Fibroblast of skin of left biceps (primary cell): ENCODE measurements at regions not wholly inside any gene's neighbourhood (a gene's known extent, or its start where the extent isn't known, plus 50 kb on each side); places are given as distances from the start of the nearest gene placed in this dataset.

ENCODE experiments used
- DNase-seq, 2 experiments: peaks; one replicate each; pipeline ENCODE4 v3.0.0-alpha.2; 2013; ENCODE audit warnings: low read depth in 2 of 2

DNA sequence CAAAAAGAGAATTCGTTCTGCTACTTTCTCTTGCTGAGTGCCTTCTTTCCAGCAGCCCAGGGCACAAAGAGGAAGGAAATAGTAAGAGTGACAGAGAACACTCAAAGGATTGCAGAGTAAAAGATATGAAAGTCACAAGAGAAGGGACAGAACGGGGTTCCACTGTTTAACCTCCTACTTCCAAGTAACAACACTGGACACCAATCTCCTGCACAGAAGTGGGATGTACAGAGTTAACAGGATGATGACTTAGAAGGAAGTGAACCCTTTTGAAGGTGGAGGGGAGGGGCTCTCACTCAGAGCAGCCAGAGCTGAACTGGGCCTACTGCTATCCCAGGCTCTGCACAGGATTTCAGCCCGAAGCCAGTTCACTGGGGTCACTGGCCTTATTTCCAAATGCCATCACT is 130.1 kb upstream of the PRICKLE2 start:
- DNase-seq = no peak

GRCh38 chr3:64354956-64355355 is 129.7 kb upstream of the PRICKLE2 start:
- DNase-seq = no peak

- DNase-seq = no peak
These were observed 129.0 kb upstream of the PRICKLE2 start for GRCh38 chr3:64354221-64354620.

DNA sequence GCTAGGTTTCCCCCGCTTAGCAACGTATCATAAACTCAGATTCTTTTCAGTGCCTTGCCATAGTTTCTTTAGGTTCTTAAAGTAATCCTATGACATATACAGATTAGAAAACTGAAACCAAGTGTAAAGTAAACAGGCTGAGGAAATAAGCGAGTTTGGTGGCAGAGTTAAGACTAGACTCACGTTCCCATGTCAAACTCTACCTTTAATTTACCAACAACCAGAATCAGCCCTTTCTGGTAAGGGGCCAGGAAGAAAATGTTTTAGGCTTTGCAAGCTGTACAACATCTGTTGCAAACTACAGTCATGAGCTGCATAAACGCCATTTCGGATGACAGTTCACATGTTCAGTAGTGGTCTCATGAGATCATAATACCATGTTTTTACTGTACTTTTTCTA is 128.0 kb upstream of the PRICKLE2 start:
- no peak for DNase-seq

DNA sequence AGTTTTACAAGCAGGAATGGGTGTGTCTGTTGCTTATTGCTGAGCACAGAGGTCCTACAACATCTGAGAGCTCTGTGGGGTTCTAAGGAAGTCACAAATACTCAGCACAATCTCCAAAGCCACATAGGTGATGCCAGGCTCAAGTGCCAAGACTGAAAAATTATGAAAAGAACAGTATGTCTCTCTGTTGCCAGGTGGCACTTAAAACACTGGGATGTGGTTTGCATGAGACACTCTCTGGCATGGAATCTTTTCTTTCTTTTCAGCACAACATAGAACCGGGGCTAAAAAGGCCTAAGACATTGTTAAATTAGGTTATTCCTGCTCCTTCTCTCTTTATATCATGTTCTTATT is 127.3 kb upstream of the PRICKLE2 start:
- DNase-seq = no peak

DNA sequence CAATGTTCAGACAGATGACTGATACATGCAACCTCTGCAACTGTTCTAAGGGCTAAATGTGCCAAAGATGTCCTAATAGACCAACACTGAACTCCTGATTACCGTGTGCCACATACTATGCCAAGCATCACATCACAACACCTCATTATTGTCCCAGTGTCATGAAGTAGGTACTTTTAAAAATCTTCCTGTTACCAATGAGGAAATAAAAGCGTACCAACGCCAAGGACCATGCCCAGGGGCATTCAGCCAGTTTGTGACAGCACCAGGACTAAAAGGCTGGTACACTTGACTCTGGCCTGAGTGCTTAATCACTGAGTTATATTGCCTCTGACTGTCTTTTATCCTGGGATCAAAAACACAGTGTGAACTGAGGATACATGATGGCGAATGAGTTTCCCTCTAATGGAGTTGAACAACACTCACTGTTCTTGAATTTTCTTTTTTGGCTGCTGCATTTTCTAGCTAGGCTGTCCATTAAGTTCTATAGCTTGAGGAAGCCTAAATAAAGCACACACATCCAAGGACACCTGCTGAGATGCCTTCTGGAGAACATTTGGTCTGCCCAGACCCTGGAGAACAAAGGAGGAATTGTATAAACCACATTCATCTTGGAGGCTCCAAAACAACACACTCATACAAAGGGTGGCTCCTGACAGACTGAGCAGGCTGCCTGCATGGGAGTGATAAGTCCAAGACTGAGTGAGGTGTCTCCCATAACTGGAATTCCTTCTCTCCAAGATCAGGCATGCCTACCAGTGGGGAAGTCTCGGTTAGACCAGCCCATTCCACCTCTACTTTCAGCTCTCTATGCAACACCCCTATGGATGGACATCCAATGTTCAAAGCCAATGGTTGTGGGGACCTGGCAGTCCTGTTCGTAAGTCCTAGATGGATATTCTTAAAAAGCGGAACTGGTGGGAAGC is 126.7 kb upstream of the PRICKLE2 start:
- DNase-seq = no peak

- no peak for DNase-seq
These were observed 124.3 kb upstream of the PRICKLE2 start for GRCh38 chr3:64349551-64349950.

GRCh38 chr3:64345371-64345770 is 120.1 kb upstream of the PRICKLE2 start:
- peak; percentile 84 to 86 for DNase-seq

DNA sequence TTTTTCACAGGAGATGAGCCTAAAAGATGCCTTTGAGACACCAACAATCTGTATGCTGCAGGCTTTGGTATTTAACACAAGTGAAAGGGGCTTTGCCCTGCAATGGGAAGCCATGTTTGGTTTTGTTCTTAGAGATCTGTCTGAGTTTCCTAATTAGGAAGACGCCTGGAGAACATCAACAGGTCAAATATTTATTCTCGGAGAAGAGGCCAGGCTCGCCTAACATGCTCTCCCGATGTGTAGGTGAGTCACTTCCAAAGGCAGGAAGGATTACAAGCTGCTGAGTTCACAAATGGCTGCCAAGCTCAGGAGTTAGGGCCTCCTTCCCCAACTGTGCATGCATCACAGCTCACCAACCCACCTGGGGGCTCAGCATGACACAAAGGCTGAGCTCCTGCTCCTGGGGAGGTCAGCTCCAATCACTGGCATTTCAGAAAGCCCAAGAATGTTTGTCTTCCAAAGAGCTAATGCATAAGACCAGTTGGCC is 119.5 kb upstream of the PRICKLE2 start:
- DNase-seq = no peak

DNA sequence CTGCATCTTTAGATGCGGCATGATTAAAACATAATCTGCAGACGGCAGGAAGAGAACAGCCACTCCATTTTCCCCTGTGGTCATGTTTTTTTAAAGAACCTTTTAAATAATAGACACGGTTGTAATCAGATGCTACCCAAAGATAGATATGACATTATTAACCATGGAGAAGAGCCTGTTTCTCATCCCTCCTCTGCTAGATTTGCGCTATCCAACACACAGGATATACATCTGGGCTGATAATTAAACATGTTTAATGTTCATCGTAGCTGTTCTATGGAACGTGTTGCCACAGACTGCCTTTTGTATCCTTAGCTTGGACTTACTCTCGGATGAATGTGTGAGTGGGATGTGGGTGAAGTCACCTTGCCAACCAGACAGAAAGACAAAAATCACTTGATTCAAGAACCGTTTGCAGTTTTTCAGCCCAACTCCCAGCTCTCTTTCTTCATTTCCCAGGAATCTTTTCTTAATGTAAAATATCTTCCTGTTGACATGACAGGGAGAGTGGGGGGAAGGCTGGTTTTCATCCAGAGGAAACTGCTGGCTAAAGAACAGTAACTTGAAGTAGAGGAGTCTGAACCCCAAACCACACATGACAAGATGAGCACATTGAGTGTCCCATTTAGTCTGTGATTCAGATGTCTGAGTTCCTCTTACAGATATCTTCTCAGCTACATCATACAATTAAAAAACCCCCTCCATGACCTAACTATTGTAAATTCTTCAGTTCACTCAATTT is 118.6 kb upstream of the PRICKLE2 start:
- DNase-seq = peak; percentile 73 to 80

GRCh38 chr3:64342940-64343688 is 117.8 kb upstream of the PRICKLE2 start:
- peak in 1 of 2 experiments; percentile 58 for DNase-seq

DNA sequence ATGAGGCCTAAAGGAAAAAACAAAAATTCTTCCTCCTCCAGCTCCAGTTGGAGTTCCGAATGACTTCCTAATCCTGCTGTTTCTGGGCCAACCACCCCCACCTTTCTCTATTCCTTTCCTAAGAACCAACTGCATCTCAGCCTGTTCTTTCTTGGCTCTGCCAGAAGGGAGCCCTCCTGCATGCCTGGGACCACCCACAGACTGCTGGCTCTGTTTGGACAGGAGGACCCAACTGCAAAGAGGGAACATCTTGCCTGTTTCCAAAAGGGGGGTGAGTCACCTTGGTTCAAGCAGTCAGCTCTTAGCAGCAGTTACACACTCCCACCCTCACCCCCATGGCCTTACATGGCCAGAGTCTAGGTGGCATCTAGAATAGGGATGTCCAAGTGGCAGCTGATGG is 116.0 kb upstream of the PRICKLE2 start:
- DNase-seq = no peak

DNA sequence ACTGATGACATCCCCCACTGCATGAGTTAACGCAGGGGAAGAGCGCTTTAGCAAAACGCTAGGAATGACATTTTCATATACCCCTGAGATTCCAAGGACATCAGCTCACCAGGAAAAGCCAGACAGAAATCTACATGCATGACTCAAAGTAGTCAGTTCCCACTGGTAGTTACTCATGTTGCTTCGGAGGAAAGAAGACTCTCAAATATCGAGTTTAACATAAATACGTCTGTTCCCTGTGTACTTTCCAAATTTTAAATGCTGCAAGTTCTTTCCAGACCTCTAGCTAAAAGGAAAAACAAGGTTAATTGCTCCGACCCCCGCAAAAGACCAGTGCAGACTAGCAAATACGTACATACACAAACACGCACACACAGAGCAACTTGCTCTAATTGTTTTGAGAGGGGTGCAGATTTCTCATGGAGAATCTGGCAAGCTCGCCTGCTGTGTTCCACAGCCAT is 115.4 kb upstream of the PRICKLE2 start:
- DNase-seq = peak; percentile 68 to 69

DNA sequence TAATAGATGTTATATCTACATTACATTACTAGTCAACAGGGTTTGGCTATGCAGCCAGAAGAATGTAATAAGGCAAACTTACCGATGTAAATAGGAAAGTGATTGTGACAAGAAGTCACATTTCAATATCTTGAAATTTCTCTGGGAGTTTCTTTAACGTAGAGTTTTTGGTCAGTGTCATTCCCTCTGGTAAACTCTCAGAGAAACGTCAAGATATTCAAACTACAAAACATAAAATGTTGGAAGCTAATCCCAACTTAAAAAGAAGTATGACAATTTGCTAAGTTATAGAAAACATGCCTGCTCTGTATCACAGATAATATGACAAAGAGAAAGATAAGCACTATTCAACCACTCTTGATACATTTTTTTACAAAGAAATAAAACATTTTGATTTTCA is 111.2 kb upstream of the PRICKLE2 start:
- DNase-seq = no peak

DNA sequence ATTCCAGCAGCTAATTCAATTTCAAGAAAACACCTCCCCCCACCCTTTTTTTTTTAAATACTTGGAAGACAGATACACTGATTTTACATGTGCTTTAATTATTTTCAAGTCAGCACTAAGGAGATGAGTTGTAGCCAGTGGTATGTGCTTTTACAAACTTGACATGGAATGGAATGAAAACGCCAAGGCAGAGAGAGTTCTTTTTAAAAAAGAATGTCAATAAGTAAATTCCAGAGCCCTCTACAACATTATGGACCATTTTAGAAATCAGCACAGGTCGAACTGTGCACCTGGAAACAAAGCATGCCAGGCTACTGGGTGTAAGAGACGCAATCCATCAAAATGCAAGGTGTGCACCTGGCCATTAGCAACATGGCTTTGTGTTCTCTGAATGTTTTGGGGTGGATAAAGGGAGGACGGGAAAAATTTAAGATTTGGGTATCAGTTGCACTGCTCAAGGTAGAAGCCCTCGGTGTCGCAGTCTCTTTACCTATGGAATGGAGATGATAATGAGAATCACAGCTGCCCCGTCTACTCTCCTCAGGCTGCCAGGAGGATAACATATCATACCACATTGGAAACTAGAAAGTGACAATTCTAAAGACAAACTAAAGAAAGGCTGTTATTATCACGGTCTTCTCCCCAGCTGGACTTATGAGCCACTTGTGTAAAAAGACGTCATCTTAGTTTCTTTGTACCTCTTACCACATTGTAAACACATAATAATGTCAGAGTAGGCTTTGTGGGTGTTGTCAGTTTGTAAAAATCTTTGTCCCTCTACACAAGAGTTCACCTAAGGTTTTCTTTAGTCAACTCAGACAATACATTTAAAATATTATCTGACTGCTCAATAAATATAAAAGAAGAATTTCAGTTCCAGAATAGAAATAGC is 107.4 kb upstream of the PRICKLE2 start:
- no peak for DNase-seq

DNA sequence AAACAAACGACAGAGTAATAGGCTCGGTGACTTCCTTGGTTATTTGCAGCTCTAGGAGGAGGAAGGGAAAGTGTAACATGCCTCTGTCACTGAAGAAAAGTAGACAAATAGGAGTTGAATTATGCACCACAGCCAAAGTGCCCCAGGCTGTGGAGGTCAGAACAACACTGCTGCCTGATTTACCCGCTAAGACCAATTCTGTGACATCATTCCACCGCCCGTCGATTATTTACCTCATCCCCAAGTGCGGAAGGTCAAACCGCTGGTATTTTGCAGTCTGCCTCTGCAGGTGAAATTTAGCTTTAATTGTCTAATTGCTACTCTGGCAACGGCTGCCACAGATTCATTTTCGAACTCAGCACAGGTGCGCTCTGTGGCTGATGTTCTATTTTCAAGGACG is 106.3 kb upstream of the PRICKLE2 start:
- no peak for DNase-seq

DNA sequence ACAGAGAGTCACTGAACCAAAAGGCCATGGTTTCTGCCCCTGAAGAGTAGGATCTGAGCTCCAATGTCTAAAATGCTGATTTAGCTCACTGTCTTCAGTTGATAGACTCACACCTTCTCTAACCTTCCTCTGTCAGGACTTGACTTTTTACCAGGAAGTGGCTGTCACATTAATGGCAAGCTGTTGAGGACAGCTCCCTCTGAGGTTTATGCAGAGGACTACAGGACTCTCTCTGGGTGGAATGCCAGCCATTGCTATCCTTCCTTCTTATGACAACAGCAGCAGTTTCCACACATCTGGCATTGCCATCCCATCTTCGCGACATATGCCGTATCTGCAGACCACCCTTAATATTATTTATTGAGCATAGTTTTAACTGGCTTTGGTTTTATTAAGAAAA is 103.8 kb upstream of the PRICKLE2 start:
- DNase-seq = no peak

- no peak for DNase-seq
These were observed 102.0 kb upstream of the PRICKLE2 start for GRCh38 chr3:64327100-64327804.

DNA sequence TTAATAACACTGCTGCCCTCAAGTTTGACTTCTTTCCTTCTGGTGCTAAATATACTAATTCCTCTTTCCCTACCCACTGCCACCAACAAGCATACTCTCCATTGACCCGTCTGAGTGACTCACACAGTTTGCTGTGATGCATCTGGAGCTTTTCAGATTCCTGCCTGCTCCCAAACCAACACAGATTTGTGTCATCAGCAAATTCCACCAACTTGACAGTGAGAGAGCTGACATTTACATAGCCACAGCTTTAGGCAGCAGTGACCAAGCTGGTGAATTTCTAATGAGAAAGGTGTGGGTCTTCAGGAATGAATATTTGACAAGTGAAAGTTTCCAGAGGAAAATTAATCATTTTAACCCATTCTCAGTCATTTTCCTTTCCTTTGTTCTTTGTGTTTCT is 96.5 kb upstream of the PRICKLE2 start:
- DNase-seq = no peak

- DNase-seq = no peak
These were observed 94.1 kb upstream of the PRICKLE2 start for GRCh38 chr3:64319391-64319790.
